ENCODE measurements at regions not wholly inside any gene's neighbourhood (a gene's known extent, or its start where the extent isn't known, plus 50 kb on each side); places are given as distances from the start of the nearest gene placed in this dataset.

DNA sequence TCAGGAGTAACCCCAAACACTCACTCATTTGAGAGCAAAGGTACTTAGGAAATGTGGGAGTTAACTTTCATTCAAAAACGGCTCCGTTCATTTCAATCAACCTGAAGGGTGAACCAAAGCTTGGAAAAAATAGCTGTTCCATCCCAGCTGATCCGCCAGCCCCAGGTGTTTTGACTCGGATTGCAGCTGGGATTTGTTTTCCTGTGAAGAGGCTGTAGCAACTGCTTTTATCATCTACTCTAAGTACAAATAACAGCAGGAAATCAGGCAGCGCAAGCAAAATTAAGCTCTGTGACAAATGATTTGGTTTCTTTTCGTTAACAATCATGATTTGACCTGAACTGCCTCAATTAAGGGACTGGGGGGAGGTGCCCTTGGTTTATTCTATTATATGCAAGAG is 154.7 kb downstream of the BEND2 start:
- TF ChIP-seq, protein P1, sequence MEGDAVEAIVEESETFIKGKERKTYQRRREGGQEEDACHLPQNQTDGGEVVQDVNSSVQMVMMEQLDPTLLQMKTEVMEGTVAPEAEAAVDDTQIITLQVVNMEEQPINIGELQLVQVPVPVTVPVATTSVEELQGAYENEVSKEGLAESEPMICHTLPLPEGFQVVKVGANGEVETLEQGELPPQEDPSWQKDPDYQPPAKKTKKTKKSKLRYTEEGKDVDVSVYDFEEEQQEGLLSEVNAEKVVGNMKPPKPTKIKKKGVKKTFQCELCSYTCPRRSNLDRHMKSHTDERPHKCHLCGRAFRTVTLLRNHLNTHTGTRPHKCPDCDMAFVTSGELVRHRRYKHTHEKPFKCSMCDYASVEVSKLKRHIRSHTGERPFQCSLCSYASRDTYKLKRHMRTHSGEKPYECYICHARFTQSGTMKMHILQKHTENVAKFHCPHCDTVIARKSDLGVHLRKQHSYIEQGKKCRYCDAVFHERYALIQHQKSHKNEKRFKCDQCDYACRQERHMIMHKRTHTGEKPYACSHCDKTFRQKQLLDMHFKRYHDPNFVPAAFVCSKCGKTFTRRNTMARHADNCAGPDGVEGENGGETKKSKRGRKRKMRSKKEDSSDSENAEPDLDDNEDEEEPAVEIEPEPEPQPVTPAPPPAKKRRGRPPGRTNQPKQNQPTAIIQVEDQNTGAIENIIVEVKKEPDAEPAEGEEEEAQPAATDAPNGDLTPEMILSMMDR (IDR thresholded peaks at IDR 0.05) = no peak
- peaks cover 22% of the 10 kb centered on the region for H3K9me3 Mint-ChIP-seq
- no peaks in the 10 kb centered on the region for H3K36me3 Mint-ChIP-seq (ENCODE audit: low read depth)
- no peaks in the 10 kb centered on the region for H3K4me1 Mint-ChIP-seq (ENCODE audit: low read depth)
- no peaks in the 10 kb centered on the region for H3K27me3 Mint-ChIP-seq (ENCODE audit: insufficient read depth)
- H3K27ac Mint-ChIP-seq = no peak overlapping the region
- no peak overlapping the region for H3K4me3 Mint-ChIP-seq
- no peak for DNase-seq

- no peak for DNase-seq
- TF ChIP-seq, protein P1 (IDR thresholded peaks at IDR 0.05) = no peak
- peaks cover 8% of the 10 kb centered on the region for H3K9me3 Mint-ChIP-seq
Observed at GRCh38 chrX:18051690-18052089, 169.0 kb downstream of the BEND2 start.

DNA sequence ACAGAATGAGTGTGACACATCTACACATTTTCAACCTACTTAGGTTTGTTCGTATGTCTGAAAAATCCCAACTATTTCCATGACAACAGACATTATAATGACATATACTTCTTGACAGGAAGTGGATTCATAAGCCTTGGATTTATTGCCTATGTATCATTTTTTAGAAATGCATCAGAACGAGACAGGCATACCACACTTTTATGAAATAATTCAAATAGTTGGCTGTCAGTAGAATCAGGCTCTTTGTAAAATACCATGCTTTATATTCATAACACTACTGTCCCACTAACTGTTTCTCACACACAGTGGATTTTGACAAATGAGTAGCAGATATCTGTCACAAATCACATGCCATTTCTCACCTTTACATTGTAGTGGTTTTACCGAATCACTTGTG is 173.2 kb downstream of the BEND2 start:
- peaks cover 8% of the 10 kb centered on the region for H3K9me3 Mint-ChIP-seq
- no peaks in the 10 kb centered on the region for H3K27me3 Mint-ChIP-seq (ENCODE audit: insufficient read depth)
- no peak overlapping the region for H3K27ac Mint-ChIP-seq
- no peak for DNase-seq
- TF ChIP-seq, protein P1 (IDR thresholded peaks at IDR 0.05) = no peak
- no peak overlapping the region for H3K4me3 Mint-ChIP-seq
- no peaks in the 10 kb centered on the region for H3K4me1 Mint-ChIP-seq (ENCODE audit: low read depth)
- no peaks in the 10 kb centered on the region; the same call in 1 of the 2 replicates for H3K36me3 Mint-ChIP-seq (ENCODE audit: low read depth)

More at GRCh38 chrX:18051690-18052089, 169.0 kb downstream of the BEND2 start:
- H3K27ac Mint-ChIP-seq = no peak overlapping the region
- H3K27me3 Mint-ChIP-seq (ENCODE audit: insufficient read depth) = no peaks in the 10 kb centered on the region
- no peaks in the 10 kb centered on the region for H3K4me1 Mint-ChIP-seq (ENCODE audit: low read depth)
- no peak overlapping the region for H3K4me3 Mint-ChIP-seq
- no peaks in the 10 kb centered on the region; the same call in 1 of the 2 replicates for H3K36me3 Mint-ChIP-seq (ENCODE audit: low read depth)

GRCh38 chrX:18045436-18045835 is 175.2 kb downstream of the BEND2 start:
- Mint-ChIP-seq H3K9me3 (peaks cover 5% of the 10 kb centered on the region), H3K27me3 (ENCODE audit: insufficient read depth) (no peaks in the 10 kb centered on the region), H3K36me3 (ENCODE audit: low read depth) (no peaks in the 10 kb centered on the region; the same call in 1 of the 2 replicates), H3K27ac (no peak overlapping the region), H3K4me3 (no peak overlapping the region), H3K4me1 (ENCODE audit: low read depth) (no peaks in the 10 kb centered on the region)
- no peak for DNase-seq
- TF ChIP-seq, protein P1 (IDR thresholded peaks at IDR 0.05) = no peak

GRCh38 chrX:18042776-18043175 is 177.9 kb downstream of the BEND2 start:
- Mint-ChIP-seq H3K9me3 (no peaks in the 10 kb centered on the region; the same call in 1 of the 2 replicates), H3K27ac (no peak overlapping the region), H3K27me3 (ENCODE audit: insufficient read depth) (no peaks in the 10 kb centered on the region), H3K4me3 (no peak overlapping the region), H3K36me3 (ENCODE audit: low read depth) (no peaks in the 10 kb centered on the region), H3K4me1 (ENCODE audit: low read depth) (no peaks in the 10 kb centered on the region)
- TF ChIP-seq, protein P1 (IDR thresholded peaks at IDR 0.05) = no peak
- no peak for DNase-seq

DNA sequence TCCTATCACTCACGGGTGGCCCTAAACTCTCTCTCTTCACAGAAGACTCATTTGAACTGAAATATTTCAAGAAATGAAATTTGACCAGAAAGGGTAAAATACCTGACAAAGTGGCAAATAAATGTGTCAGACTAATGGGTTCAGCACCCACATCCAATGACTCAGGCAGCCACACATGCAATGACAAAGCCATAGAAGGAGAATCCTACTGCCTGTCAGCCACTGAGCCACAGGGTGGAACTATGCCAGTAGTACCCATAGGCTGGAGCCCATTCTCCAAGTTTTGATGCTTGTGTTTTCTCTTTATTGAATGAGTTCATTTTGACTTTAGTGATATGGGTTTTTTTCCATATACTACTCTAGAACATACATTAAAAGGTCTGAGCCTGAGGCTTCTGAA is 179.0 kb downstream of the BEND2 start:
- Mint-ChIP-seq H3K4me3 (no peak overlapping the region), H3K9me3 (no peaks in the 10 kb centered on the region; the same call in 1 of the 2 replicates), H3K27me3 (ENCODE audit: insufficient read depth) (no peaks in the 10 kb centered on the region), H3K27ac (no peak overlapping the region), H3K36me3 (ENCODE audit: low read depth) (no peaks in the 10 kb centered on the region), H3K4me1 (ENCODE audit: low read depth) (no peaks in the 10 kb centered on the region)
- TF ChIP-seq, protein P1 (IDR thresholded peaks at IDR 0.05) = no peak
- DNase-seq = no peak

All from HFFc6 (cell line).